ENCODE measurements at regions not wholly inside any gene's neighbourhood (a gene's known extent, or its start where the extent isn't known, plus 50 kb on each side); places are given as distances from the start of the nearest gene placed in this dataset.

DNA sequence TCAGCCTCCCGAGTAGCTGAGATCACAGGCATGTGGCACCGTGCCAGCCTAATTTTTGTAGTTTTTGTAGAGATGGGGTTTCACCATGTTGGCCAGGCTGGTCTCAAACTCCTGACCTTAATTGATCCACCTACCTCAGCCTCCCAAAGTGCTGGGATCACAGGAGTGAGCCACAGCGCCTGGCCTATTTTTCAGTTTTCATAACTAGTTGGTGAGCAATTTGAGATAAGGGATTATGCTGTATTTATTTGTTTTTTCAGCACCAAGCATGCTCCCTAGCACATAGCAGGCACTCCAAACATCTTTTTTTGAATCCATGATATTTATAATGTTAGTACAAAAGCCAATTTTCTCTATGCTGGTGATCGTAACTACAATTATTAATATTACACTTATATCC is 541.2 kb downstream of the SNAPC1 start:
- TF ChIP-seq POLR2AphosphoS5 (IDR thresholded peaks at IDR 0.05; ENCODE audit: insufficient read depth in 1 of 2, low read depth in 1 of 2): no peak
- TF ChIP-seq POLR2A (IDR thresholded peaks at IDR 0.05): no peak
- TF ChIP-seq, protein P1, sequence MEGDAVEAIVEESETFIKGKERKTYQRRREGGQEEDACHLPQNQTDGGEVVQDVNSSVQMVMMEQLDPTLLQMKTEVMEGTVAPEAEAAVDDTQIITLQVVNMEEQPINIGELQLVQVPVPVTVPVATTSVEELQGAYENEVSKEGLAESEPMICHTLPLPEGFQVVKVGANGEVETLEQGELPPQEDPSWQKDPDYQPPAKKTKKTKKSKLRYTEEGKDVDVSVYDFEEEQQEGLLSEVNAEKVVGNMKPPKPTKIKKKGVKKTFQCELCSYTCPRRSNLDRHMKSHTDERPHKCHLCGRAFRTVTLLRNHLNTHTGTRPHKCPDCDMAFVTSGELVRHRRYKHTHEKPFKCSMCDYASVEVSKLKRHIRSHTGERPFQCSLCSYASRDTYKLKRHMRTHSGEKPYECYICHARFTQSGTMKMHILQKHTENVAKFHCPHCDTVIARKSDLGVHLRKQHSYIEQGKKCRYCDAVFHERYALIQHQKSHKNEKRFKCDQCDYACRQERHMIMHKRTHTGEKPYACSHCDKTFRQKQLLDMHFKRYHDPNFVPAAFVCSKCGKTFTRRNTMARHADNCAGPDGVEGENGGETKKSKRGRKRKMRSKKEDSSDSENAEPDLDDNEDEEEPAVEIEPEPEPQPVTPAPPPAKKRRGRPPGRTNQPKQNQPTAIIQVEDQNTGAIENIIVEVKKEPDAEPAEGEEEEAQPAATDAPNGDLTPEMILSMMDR (IDR thresholded peaks at IDR 0.05): no peak

Data from vagina (tissue), 2 donors.